Caki2 (cell line): ENCODE measurements at regions not wholly inside any gene's neighbourhood (a gene's known extent, or its start where the extent isn't known, plus 50 kb on each side); places are given as distances from the start of the nearest gene placed in this dataset.

Experiments
- DNase-seq: peaks from one replicate; pipeline ENCODE4 v3.0.0-alpha.2; 2015; ENCODE audit warnings: low read depth
- in situ Hi-C: cut with HindIII; loops from 2 replicates; pipeline ENCODE4 v1.10.0; 2016; ENCODE audit warnings: low sequenced_read_pairs, low pct_unique_long_range_greater_than_20kb, mixed read lengths

DNA sequence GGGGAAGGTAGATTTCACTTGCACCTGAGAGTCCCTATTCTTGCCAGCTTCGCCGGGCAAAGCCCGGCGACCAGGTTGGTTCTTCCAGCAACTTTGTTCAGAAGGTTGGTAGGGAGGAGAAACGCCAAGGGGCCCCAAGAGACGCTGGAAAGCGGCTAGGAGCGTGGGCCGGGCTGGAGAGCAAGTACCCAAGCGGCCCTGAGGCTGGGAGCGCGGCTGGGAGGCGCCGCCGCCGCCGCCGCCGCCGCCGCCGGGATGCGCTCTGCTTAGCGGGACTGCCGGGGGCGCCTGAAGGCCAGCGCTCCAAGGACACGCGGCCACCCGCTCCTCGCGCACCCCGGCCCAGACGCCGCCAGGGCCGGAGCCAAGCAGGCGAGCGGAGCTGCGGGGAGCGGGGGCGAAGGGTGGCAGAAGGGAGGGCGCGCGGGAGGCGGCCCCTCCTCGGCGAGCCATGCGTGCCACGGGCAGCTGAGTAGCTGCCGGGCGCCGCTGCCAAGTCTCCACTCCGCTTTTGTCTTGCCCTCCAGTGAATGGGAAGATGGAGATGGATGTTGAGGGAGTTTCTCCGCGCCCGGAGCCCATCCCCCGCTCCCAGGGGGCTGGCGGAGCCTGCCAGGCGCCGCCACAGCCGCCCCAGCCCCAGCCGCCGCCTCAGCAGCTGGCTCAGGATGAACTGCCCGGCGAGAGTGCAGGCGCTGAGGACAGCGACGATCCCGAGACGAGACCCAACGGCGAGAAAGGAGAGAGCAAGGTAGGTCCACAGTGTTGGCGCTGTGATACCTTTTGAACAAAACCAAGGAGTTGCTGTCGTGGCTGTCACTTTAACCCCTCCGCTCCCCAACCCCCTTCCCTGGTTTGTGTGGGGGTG lies 227.4 kb upstream of the AZI2 start:
- no peak for DNase-seq
- in situ Hi-C loops = no loop called here

- DNase-seq = no peak
- in situ Hi-C loops = no loop called here
These were observed 228.1 kb upstream of the AZI2 start for GRCh38 chr3:28576614-28577200.

DNA sequence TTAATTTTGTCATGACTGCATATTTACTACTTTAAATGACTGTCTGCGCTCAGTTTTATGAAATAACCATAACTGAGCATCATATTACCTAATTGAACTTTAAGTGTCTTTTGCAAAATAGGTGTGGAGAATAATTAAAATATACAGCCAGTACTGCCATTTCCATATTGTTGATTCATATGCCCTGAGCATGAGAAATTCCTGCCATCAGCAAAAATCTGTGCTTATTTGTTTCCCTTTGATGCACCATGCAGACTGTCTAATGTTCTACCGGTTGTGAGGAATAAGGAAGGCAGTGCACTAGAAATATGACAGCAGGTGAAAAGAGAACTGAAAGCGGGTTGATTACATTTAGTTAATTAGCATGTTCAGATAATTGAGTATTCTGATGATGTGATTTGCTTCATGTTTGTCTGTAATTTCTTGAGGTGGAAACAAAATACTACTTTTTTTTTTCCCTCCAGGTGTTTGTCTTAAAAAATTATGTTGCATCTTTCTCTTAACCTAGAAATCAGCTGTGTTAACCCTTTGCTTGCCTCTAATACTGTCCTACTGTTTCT lies 229.4 kb upstream of the AZI2 start:
- DNase-seq = no peak
- in situ Hi-C loops = no loop called here

GRCh38 chr3:28586325-28586724 lies 237.7 kb upstream of the AZI2 start:
- in situ Hi-C loops = no loop called here
- no peak for DNase-seq

- DNase-seq = no peak
- in situ Hi-C loops = no loop called here
These were observed 239.1 kb upstream of the AZI2 start for GRCh38 chr3:28587723-28588122.

- no peak for DNase-seq
- in situ Hi-C loops = no loop called here
These were observed 241.6 kb upstream of the AZI2 start for GRCh38 chr3:28590216-28590615.

DNA sequence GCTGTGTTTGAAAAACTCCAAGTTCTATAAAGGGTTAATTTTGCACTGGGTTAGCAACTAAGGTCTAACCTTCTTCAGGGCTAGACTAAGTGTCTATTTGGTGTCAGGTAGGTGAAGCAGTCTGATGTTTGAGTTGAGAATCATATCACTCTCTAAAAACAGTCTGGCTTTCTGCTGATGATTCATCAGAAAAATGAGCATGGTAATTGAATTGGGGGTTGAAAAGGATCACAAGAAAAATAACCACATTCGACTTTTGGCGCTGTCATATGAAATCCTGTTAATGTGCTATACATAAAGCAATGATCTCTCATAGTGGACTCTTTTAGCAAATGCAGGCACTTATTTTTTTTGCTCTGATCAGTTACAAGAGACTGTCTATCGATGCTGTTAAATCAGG lies 242.2 kb upstream of the AZI2 start:
- DNase-seq = no peak
- in situ Hi-C loops = no loop called here

- in situ Hi-C loops = no loop called here
- DNase-seq = no peak
These were observed 246.7 kb upstream of the AZI2 start for GRCh38 chr3:28595372-28595771.

GRCh38 chr3:28597452-28597851 lies 248.8 kb upstream of the AZI2 start:
- no peak for DNase-seq
- in situ Hi-C loops = no loop called here

- in situ Hi-C loops = no loop called here
- DNase-seq = no peak
These were observed 249.5 kb upstream of the AZI2 start for GRCh38 chr3:28598165-28598564.

DNA sequence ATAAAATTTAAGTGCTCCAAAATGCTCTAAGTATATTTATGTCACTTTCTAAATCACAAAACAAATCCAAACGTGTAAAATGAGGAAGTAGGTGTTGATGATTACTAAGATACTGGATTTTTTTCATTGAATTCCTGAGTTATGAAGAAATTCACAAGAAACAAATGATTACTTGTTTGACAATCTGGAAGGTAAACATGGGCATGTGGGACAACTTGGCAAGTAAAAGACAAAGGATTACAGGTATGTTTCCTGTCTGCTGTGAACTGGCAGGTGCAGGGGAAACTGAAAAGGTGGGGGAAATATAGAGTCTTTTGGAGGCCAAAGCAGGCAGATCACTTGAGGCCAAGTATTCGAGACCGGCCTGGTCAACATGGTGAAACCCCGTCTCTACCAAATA lies 252.7 kb upstream of the AZI2 start:
- in situ Hi-C loops = no loop called here
- no peak for DNase-seq

DNA sequence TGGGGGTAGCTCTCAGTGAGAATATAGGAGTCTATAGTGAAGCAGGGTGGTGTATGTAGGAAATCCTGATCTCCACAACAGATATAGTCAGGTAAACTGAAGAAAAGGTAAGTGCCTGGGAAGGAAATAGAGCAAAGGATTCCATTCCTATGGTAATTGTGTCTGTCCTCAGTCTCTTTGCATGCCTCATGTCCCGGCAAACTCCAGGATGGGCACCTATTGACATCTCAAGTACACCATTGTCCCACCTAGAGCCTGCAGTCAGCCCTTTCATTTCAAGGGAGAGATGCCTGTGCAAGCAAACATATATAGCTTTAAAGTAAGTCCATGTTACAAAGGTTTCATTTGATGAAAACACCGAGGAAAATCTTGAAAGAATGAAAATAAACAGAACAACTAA lies 257.7 kb upstream of the AZI2 start:
- DNase-seq = no peak
- in situ Hi-C loops = no loop called here

- in situ Hi-C loops = no loop called here
- no peak for DNase-seq
These were observed 263.6 kb upstream of the AZI2 start for GRCh38 chr3:28612232-28612631.

DNA sequence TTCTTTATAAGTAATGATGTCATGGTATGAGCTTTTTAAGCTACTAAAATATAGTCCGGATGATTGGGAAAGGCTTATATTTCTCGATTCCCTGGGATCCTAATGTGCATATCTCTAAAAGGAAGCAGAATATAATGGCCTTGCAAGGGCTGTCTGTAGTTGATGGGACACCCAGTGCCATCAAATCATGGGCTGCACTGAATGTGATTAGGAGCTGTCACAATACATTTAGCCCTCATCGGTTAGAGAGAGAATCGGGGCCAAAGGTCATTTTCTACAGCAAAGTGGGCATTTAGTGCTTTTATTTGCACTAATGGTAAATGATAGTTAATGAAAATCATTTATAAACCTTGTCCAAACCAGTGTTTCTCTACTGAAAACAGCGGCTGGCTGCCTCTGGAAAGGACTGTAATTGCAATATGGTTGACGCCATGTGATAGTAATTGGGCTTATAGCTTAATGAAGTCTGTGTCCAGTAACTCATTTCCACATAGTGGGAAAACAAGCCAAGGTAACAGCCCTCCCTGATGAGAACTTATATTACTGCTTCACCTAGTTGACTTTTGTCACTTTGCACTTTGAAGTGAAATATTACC lies 265.0 kb upstream of the AZI2 start:
- DNase-seq = no peak
- in situ Hi-C loops = no loop called here

DNA sequence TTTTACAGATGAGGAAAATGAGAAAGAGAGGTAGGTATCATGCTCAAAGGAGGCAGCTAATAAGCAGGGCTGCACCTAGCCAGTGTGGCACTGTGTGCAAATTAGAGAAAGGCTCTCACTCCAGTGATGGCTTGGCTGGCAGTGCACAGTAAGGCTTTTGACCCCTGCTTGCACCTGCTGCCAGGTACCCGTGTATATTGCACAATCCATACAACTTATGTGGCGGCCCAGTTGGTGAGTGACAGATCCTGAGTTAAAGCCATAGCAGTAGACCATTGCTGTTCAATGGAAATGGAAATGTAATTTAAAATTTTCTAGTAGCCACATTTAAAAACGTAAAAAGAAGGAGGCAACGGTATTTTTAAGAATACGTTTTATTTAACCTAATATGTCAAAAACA lies 266.4 kb upstream of the AZI2 start:
- in situ Hi-C loops = no loop called here
- DNase-seq = no peak

DNA sequence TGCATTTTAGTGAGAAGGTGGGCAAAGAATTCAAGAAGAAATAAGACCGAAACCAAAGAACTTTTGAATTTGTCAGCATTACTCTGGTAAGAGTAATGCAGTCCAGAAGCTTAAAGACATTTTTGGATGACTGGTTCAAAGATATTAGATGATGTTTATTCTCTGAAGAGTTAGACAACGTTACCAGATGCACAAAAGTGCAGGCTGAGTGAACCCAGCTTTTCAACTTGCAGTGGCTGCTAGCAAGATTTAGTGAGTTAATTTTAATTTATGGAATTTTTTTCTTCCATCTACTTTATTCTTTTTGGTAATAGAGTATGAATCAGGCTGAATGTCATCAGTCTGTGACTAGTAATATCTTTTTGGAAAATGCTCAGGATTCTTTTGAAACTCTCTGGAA lies 267.3 kb upstream of the AZI2 start:
- in situ Hi-C loops = no loop called here
- DNase-seq = no peak

DNA sequence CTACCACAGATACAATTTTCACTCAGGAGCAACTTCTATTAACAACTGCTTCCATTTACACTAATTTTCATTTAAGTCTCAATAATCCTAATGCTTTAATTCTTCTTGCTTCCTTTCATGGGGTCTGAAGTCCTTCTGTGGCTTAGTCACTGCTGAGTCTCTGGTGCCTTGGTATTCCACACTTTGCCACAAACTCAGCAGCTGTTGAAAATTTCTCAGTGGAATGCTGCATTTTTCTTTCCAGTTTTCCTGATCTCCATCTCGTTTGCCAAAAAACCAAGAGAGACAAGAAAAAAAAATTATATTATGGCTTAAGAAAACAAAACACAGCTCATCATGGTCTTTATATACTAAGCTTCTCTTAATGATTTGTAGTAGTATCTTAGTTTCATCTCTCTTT lies 269.2 kb upstream of the AZI2 start:
- in situ Hi-C loops = no loop called here
- no peak for DNase-seq

DNA sequence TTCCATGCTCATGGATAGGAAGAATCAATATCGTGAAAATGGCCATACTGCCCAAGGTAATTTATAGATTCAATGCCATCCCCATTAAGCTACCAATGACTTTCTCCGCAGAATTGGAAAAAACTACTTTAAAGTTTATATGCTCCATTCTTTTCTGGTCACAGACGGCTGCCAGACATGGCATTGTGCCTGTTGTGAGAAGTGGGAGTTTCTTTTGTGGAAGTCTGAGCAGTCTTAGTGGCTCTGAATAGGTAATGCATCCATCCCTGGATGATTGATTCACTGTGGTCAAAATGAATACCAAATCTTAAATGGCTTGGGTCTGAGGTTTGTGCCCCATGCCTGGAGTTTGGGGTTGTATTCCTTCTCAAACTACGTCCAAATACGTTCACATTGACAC lies 274.5 kb upstream of the AZI2 start:
- in situ Hi-C loops = no loop called here
- no peak for DNase-seq

- in situ Hi-C loops = no loop called here
- DNase-seq = no peak
These were observed 275.5 kb upstream of the AZI2 start for GRCh38 chr3:28624084-28624483.
